ENCODE measurements at regions not wholly inside any gene's neighbourhood (a gene's known extent, or its start where the extent isn't known, plus 50 kb on each side); places are given as distances from the start of the nearest gene placed in this dataset.

DNA sequence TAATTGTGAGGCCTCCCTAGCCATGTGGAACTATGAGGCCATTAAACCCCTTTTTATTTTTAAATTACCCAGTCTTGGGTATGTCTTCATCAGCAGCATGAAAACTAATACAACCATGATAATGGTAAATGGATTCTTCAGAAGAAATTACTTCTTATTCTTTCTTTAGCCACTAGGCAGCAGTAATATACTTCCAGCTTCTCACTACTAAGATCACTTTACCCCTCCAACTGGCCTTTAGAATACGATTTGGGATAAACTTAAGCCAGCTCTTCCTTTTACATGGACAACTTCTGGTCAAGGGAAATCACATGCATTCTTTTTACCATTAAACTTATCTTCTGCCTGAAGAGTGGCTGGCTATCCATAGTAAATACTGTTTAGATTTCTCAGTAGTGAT is 355.4 kb downstream of the MAN2A1 start:
- TF ChIP-seq ZC3H11A (IDR thresholded peaks at IDR 0.05) = no peak
- no peak for TF ChIP-seq POLR2A (IDR thresholded peaks at IDR 0.05; ENCODE audit: low read length)
- TF ChIP-seq, protein P1, sequence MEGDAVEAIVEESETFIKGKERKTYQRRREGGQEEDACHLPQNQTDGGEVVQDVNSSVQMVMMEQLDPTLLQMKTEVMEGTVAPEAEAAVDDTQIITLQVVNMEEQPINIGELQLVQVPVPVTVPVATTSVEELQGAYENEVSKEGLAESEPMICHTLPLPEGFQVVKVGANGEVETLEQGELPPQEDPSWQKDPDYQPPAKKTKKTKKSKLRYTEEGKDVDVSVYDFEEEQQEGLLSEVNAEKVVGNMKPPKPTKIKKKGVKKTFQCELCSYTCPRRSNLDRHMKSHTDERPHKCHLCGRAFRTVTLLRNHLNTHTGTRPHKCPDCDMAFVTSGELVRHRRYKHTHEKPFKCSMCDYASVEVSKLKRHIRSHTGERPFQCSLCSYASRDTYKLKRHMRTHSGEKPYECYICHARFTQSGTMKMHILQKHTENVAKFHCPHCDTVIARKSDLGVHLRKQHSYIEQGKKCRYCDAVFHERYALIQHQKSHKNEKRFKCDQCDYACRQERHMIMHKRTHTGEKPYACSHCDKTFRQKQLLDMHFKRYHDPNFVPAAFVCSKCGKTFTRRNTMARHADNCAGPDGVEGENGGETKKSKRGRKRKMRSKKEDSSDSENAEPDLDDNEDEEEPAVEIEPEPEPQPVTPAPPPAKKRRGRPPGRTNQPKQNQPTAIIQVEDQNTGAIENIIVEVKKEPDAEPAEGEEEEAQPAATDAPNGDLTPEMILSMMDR (IDR thresholded peaks at IDR 0.05) = no peak
- TF ChIP-seq CHD2 (IDR thresholded peaks at IDR 0.05; ENCODE audit: low read length, partially characterized antibody) = no peak
